ENCODE measurements at regions not wholly inside any gene's neighbourhood (a gene's known extent, or its start where the extent isn't known, plus 50 kb on each side); places are given as distances from the start of the nearest gene placed in this dataset.

DNA sequence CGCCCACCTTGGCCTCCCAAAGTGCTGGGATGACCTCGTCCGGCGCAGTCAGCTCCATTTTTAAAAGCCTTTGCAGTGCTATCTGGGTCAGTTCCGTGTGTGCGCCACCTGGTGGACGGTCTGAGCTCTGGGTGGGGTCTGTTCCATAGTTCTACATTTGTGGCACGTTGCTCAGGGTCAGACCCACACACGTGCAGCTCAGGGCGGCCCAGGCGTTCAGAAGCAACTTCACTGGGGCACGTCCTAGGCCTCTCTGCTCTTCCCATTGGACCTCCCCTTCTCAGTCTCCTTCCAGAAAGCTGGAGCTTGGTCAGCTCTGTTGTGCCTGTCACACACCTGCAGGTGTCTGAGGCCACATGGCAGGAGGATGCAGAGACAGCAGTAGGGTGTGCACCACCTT lies 137.9 kb downstream of the DNAJB6 start:
- no peak overlapping the region for H3K4me3 ChIP-seq (ENCODE audit: insufficient read depth in 1 of 2, low read depth in 1 of 2, low read length in 2 of 2)
- H4K91ac ChIP-seq (ENCODE audit: low read length): no peak overlapping the region
- no peak overlapping the region for H4K8ac ChIP-seq (ENCODE audit: low read length)
- no peak overlapping the region for H3K27ac ChIP-seq (ENCODE audit: low read length, poor library complexity, severe bottlenecking)
- H2BK15ac ChIP-seq (ENCODE audit: low read depth, poor library complexity, severe bottlenecking): no peak overlapping the region
- H3K9ac ChIP-seq (ENCODE audit: low read length): no peak overlapping the region
- H3K18ac ChIP-seq (ENCODE audit: low read depth in 1 of 2, low read length in 2 of 2): no peak overlapping the region
- no peaks in the 10 kb centered on the region for H3K4me1 ChIP-seq (ENCODE audit: control insufficient read depth, insufficient read depth, low read depth, low read length)
- H3K4me2 ChIP-seq (ENCODE audit: low read length, poor library complexity, severe bottlenecking): no peak overlapping the region
- H2AFZ ChIP-seq (ENCODE audit: low read depth, low read length): no peak overlapping the region
- no peak for DNase-seq
- peaks cover 0 to 4% of the 10 kb centered on the region in 2 experiments for H3K27me3 ChIP-seq (ENCODE audit: control insufficient read depth in 1 of 2, insufficient read depth in 1 of 2, low read length in 2 of 2)
- H2BK5ac ChIP-seq (ENCODE audit: low read depth, low read length, poor library complexity, severe bottlenecking): no peak overlapping the region
- no peak overlapping the region for H3K23ac ChIP-seq (ENCODE audit: low read length in 2 of 2)
- H2BK12ac ChIP-seq (ENCODE audit: low read length in 2 of 2): no peak overlapping the region
- H3K9me3 ChIP-seq (ENCODE audit: control insufficient read depth, low read length): peaks cover 24% of the 10 kb centered on the region
- H2BK120ac ChIP-seq (ENCODE audit: low read depth, low read length): no peak overlapping the region
- H3K79me1 ChIP-seq (replicated peaks; ENCODE audit: low read length, poor library complexity, severe bottlenecking): no peaks in the 10 kb centered on the region
- no peak overlapping the region for H2AK5ac ChIP-seq (ENCODE audit: low read length, severe bottlenecking)
- 33% methylated on average over 12 of the region's 12 CpGs for WGBS
- H3K14ac ChIP-seq (ENCODE audit: low read length in 2 of 2): no peak overlapping the region
- no peaks in the 10 kb centered on the region for H3K36me3 ChIP-seq (ENCODE audit: control insufficient read depth in 1 of 2, insufficient read depth in 2 of 2, low read depth in 1 of 2, low read length in 2 of 2)
- no peak overlapping the region for H3K4ac ChIP-seq (ENCODE audit: low read depth in 1 of 2, low read length in 2 of 2)

GRCh38 chr7:157475095-157475494 lies 138.3 kb downstream of the DNAJB6 start:
- H2BK12ac ChIP-seq (ENCODE audit: low read length in 2 of 2): no peak overlapping the region
- H4K8ac ChIP-seq (ENCODE audit: low read length): no peak overlapping the region
- no peak for DNase-seq
- peaks cover 24% of the 10 kb centered on the region for H3K9me3 ChIP-seq (ENCODE audit: control insufficient read depth, low read length)
- no peak overlapping the region for H3K18ac ChIP-seq (ENCODE audit: low read depth in 1 of 2, low read length in 2 of 2)
- no peak overlapping the region for H3K27ac ChIP-seq (ENCODE audit: low read length, poor library complexity, severe bottlenecking)
- H2AFZ ChIP-seq (ENCODE audit: low read depth, low read length): no peak overlapping the region
- no peak overlapping the region for H3K23ac ChIP-seq (ENCODE audit: low read length in 2 of 2)
- no peak overlapping the region for H2AK5ac ChIP-seq (ENCODE audit: low read length, severe bottlenecking)
- no peak overlapping the region for H2BK120ac ChIP-seq (ENCODE audit: low read depth, low read length)
- H3K9ac ChIP-seq (ENCODE audit: low read length): no peak overlapping the region
- no peak overlapping the region for H4K91ac ChIP-seq (ENCODE audit: low read length)
- H3K4me1 ChIP-seq (ENCODE audit: control insufficient read depth, insufficient read depth, low read depth, low read length): no peaks in the 10 kb centered on the region
- no peak overlapping the region for H2BK15ac ChIP-seq (ENCODE audit: low read depth, poor library complexity, severe bottlenecking)
- H3K27me3 ChIP-seq (ENCODE audit: control insufficient read depth in 1 of 2, insufficient read depth in 1 of 2, low read length in 2 of 2): peaks cover 0 to 4% of the 10 kb centered on the region in 2 experiments
- no peak overlapping the region for H2BK5ac ChIP-seq (ENCODE audit: low read depth, low read length, poor library complexity, severe bottlenecking)
- H3K14ac ChIP-seq (ENCODE audit: low read length in 2 of 2): no peak overlapping the region
- 51% methylated on average over 6 of the region's 6 CpGs for WGBS
- no peak overlapping the region for H3K4me3 ChIP-seq (ENCODE audit: insufficient read depth in 1 of 2, low read depth in 1 of 2, low read length in 2 of 2)
- no peak overlapping the region for H3K4me2 ChIP-seq (ENCODE audit: low read length, poor library complexity, severe bottlenecking)
- no peaks in the 10 kb centered on the region for H3K79me1 ChIP-seq (replicated peaks; ENCODE audit: low read length, poor library complexity, severe bottlenecking)
- no peak overlapping the region for H3K4ac ChIP-seq (ENCODE audit: low read depth in 1 of 2, low read length in 2 of 2)
- H3K36me3 ChIP-seq (ENCODE audit: control insufficient read depth in 1 of 2, insufficient read depth in 2 of 2, low read depth in 1 of 2, low read length in 2 of 2): no peaks in the 10 kb centered on the region

DNA sequence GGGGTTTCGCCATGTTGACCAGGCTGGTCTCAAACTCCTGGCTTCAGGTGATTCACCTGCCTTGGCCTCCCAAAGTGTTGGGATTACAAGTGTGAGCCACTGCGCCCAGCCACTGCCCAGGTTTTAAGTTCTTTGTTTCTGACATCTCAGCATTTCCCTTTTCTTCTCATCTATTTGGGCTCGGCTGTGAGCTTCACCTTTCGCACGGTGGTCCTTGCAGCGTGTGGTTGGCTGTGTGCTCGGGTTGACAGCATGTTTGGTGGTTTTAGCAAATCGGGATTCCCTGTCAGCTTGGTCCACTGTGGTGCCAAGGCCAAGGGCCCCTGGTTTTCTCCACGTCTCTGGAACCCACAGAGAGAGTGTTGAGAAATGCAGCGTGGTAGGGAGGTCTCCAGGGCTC lies 138.8 kb downstream of the DNAJB6 start:
- no peak overlapping the region for H3K4ac ChIP-seq (ENCODE audit: low read depth in 1 of 2, low read length in 2 of 2)
- no peak overlapping the region for H3K4me2 ChIP-seq (ENCODE audit: low read length, poor library complexity, severe bottlenecking)
- no peak overlapping the region for H3K27ac ChIP-seq (ENCODE audit: low read length, poor library complexity, severe bottlenecking)
- no peak overlapping the region for H3K23ac ChIP-seq (ENCODE audit: low read length in 2 of 2)
- no peak overlapping the region for H2BK12ac ChIP-seq (ENCODE audit: low read length in 2 of 2)
- no peaks in the 10 kb centered on the region for H3K4me1 ChIP-seq (ENCODE audit: control insufficient read depth, insufficient read depth, low read depth, low read length)
- H3K27me3 ChIP-seq (ENCODE audit: control insufficient read depth in 1 of 2, insufficient read depth in 1 of 2, low read length in 2 of 2): peaks cover 0 to 4% of the 10 kb centered on the region in 2 experiments
- H4K91ac ChIP-seq (ENCODE audit: low read length): no peak overlapping the region
- H3K9me3 ChIP-seq (ENCODE audit: control insufficient read depth, low read length): peaks cover 24% of the 10 kb centered on the region
- H3K14ac ChIP-seq (ENCODE audit: low read length in 2 of 2): no peak overlapping the region
- H3K18ac ChIP-seq (ENCODE audit: low read depth in 1 of 2, low read length in 2 of 2): no peak overlapping the region
- H3K9ac ChIP-seq (ENCODE audit: low read length): no peak overlapping the region
- no peaks in the 10 kb centered on the region for H3K36me3 ChIP-seq (ENCODE audit: control insufficient read depth in 1 of 2, insufficient read depth in 2 of 2, low read depth in 1 of 2, low read length in 2 of 2)
- H4K8ac ChIP-seq (ENCODE audit: low read length): no peak overlapping the region
- H3K79me1 ChIP-seq (replicated peaks; ENCODE audit: low read length, poor library complexity, severe bottlenecking): no peaks in the 10 kb centered on the region
- no peak overlapping the region for H2BK15ac ChIP-seq (ENCODE audit: low read depth, poor library complexity, severe bottlenecking)
- DNase-seq: no peak
- no peak overlapping the region for H2BK120ac ChIP-seq (ENCODE audit: low read depth, low read length)
- no peak overlapping the region for H2AK5ac ChIP-seq (ENCODE audit: low read length, severe bottlenecking)
- WGBS: 88% methylated on average over 7 of the region's 10 CpGs
- H3K4me3 ChIP-seq (ENCODE audit: insufficient read depth in 1 of 2, low read depth in 1 of 2, low read length in 2 of 2): no peak overlapping the region
- H2AFZ ChIP-seq (ENCODE audit: low read depth, low read length): no peak overlapping the region
- no peak overlapping the region for H2BK5ac ChIP-seq (ENCODE audit: low read depth, low read length, poor library complexity, severe bottlenecking)

DNA sequence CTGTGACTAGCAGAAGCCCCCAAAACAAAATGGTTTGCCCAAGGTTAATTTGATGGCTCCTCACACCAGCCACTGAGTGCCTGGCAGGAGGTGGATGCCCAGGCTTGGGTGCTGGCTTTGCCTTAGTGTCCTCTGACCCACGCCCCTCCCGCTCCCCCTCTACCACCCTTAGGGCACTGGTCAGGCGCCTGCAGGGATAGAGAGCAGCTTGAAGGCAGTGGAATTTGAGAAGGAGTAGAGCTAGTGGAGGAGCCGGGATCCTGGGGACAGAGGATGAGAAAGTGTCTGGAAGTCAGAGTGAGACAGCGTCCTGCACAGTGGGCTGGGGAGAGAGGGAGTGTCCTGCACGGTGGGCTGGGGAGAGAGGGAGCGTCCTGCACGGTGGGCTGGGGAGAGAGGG lies 139.4 kb downstream of the DNAJB6 start:
- no peak overlapping the region for H2BK5ac ChIP-seq (ENCODE audit: low read depth, low read length, poor library complexity, severe bottlenecking)
- no peak overlapping the region for H2BK15ac ChIP-seq (ENCODE audit: low read depth, poor library complexity, severe bottlenecking)
- no peaks in the 10 kb centered on the region for H3K79me1 ChIP-seq (replicated peaks; ENCODE audit: low read length, poor library complexity, severe bottlenecking)
- H4K91ac ChIP-seq (ENCODE audit: low read length): no peak overlapping the region
- H2AFZ ChIP-seq (ENCODE audit: low read depth, low read length): no peak overlapping the region
- 96% methylated on average over 3 of the region's 8 CpGs for WGBS
- H3K23ac ChIP-seq (ENCODE audit: low read length in 2 of 2): no peak overlapping the region
- no peak overlapping the region for H2AK5ac ChIP-seq (ENCODE audit: low read length, severe bottlenecking)
- no peak overlapping the region for H2BK12ac ChIP-seq (ENCODE audit: low read length in 2 of 2)
- H3K36me3 ChIP-seq (ENCODE audit: control insufficient read depth in 1 of 2, insufficient read depth in 2 of 2, low read depth in 1 of 2, low read length in 2 of 2): no peaks in the 10 kb centered on the region
- H3K9ac ChIP-seq (ENCODE audit: low read length): no peak overlapping the region
- no peak overlapping the region for H2BK120ac ChIP-seq (ENCODE audit: low read depth, low read length)
- H3K4ac ChIP-seq (ENCODE audit: low read depth in 1 of 2, low read length in 2 of 2): no peak overlapping the region
- no peak overlapping the region for H3K4me3 ChIP-seq (ENCODE audit: insufficient read depth in 1 of 2, low read depth in 1 of 2, low read length in 2 of 2)
- no peak for DNase-seq
- H4K8ac ChIP-seq (ENCODE audit: low read length): no peak overlapping the region
- peaks cover 24% of the 10 kb centered on the region for H3K9me3 ChIP-seq (ENCODE audit: control insufficient read depth, low read length)
- H3K14ac ChIP-seq (ENCODE audit: low read length in 2 of 2): no peak overlapping the region
- H3K4me2 ChIP-seq (ENCODE audit: low read length, poor library complexity, severe bottlenecking): no peak overlapping the region
- no peak overlapping the region for H3K18ac ChIP-seq (ENCODE audit: low read depth in 1 of 2, low read length in 2 of 2)
- H3K27me3 ChIP-seq (ENCODE audit: control insufficient read depth in 1 of 2, insufficient read depth in 1 of 2, low read length in 2 of 2): peaks cover 0 to 4% of the 10 kb centered on the region in 2 experiments
- H3K27ac ChIP-seq (ENCODE audit: low read length, poor library complexity, severe bottlenecking): no peak overlapping the region
- H3K4me1 ChIP-seq (ENCODE audit: control insufficient read depth, insufficient read depth, low read depth, low read length): no peaks in the 10 kb centered on the region
